IPS DF 19.7 (cell line): ENCODE measurements at regions not wholly inside any gene's neighbourhood (a gene's known extent, or its start where the extent isn't known, plus 50 kb on each side); places are given as distances from the start of the nearest gene placed in this dataset.

ENCODE experiments used
- DNase-seq: peaks from one replicate; pipeline ENCODE4 v3.0.0-alpha.2; 2013; ENCODE audit warnings: low read depth, low spot score

DNA sequence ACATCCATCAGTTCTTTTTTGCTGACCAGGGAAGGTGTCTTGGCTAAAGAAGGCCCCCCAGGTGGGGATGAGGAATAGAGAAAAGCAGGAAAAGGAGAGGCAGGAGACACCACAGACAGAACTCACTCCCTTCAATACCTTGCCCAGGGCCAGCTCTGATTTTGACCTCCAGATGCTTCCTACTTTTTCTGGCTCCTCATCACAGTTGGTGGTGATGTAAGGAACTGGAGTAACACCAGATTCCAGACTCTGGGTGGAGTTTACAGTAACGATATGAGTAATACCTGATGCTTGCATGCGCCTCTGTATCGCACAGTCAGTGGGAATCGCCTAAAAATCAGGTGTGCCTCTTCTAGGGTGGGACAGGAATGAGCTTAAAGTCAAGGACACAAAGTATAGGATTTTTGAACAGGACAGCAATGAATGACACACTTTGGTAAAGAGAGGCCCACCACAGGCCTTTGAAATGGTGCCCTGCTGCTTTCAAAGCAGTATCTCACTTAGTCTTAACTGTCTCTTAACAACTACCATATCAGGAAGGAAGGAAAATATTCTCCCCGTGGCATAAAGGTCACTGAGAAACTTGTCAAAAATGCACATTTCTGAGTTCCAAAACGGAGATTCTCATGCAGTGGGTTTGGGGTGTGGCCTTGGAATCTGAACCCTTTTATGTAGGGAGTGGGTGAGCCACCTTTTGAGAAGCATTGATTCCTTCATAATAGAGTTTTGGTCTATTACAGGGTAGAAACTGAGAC lies 140.8 kb downstream of the SNX19 start:
- no peak for DNase-seq

DNA sequence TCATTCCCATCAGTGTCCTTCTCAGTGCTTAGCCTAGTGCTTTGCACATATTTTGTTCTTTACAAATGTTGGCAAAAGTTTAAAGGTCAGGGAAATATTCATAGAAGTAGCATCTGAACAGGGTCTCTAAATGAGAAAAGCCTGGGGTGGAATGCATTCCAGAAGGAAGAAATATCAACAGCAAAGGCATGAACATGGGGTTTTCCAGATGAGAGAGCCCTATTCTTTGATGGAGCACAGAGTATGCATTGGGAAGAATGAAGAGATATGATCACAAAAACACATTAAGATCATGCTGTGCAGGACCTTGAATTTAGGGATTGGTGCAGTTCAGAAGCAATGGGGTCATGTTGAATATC lies 140.2 kb downstream of the SNX19 start:
- no peak for DNase-seq

DNA sequence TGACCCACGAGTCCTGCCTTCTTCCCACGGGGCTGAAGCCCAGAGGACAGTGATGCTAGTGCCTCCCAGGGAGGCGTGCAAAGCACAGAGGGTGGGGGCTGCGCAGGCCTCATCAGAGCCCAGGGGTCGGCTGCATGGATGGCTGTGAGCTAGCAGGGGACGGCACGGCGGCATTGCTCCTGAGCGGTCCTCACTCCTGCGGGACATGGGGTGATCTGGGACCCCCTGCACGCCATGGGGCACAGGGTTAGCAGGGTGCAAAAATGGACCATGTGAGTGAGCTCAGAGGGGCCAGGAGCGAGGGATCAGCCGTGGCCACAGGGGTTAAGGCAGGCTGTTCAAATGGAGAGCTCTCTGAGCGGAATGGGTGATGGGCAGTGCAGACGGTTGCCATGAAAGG lies 138.3 kb downstream of the SNX19 start:
- DNase-seq: no peak

DNA sequence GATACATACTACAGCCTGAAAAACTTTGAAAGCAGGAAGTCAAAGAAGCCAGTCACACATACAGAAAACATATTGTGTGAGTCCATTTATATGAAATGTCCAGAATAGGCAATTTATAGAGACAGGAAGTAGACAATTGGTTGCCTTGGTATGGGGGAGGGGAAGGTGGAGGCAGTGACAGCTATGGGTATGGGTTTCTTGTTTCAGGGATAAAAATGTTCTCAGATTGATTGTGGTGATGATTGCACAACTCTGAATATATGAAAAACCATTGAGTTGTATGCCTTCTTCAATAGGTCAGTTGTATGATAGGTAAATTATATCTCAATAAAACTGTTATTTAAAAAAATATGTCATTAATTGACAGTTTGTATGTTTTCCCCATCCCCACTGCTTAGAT lies 137.6 kb downstream of the SNX19 start:
- no peak for DNase-seq

DNA sequence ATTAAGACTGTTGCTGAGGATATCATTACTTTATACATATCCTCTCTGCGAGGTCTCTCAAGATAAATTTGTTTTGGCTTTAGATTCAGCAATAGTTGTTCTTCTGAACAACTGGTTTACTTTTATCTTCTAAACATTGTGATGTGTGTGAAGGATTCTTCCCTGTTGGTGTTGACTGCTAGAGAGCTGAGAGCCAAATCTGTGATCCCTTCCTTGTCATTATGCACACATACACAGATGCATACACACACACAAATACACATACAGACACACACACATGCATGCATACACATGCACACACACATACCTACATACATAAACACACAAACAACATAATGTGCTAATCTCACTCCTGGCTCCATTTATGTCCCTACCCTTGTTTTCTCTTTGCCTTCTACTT lies 137.0 kb downstream of the SNX19 start:
- no peak for DNase-seq

DNA sequence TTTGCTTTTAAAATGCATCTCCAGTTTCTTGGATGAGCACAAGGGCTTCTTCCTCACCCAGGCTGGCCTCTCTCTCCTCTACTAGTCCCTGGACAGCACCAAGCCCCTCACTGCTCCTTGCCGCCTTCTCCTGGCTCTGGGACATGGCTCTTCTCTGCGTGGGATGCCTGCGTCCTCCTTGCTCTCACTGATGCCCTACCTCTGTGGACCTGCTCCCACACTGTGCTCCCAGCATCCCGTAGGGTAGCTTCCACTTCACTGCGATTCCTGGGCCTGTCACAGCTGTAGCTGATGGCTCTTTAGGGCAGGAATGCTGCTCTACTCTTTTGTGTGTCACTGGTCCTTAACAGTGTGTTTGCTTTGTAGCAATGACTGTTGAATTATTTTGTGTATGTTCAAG lies 136.3 kb downstream of the SNX19 start:
- DNase-seq: no peak

DNA sequence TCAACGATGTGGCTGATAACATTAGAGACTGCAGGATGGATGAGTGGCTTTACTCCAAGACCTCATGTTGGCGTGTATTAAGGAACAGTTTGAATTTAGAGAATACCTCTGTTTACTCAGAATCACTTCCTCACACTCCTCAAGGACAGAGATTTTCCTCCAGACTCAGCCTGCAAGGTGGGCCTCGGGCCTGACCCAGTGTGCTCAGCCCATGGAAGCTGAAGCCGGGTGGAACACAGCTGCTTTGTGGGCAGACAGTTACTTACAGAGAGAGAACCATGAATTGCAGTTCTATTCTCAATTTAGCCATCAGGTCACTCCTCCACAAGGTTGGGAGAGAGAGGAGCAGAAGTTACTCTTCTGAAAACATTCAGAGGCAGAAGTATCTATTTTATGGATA lies 135.8 kb downstream of the SNX19 start:
- DNase-seq: no peak

DNA sequence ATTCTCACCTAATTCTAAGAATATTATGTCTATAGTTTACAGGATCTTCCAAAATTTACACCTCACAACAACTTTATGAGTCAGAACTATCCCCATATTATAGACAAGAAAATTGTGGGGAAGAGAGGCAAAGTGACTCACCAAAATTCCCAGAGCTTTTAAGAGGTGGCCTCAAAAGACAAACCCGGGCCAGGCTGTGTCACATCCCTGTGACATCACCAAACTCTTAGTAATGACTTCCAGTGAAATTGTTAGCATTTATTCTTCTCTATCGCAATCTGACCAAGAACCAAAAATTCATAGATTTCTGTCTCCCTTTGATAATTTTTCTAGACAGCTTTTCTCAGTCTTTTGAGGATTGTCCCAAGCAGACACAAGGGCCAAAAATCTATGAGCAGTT lies 134.3 kb downstream of the SNX19 start:
- DNase-seq: no peak

DNA sequence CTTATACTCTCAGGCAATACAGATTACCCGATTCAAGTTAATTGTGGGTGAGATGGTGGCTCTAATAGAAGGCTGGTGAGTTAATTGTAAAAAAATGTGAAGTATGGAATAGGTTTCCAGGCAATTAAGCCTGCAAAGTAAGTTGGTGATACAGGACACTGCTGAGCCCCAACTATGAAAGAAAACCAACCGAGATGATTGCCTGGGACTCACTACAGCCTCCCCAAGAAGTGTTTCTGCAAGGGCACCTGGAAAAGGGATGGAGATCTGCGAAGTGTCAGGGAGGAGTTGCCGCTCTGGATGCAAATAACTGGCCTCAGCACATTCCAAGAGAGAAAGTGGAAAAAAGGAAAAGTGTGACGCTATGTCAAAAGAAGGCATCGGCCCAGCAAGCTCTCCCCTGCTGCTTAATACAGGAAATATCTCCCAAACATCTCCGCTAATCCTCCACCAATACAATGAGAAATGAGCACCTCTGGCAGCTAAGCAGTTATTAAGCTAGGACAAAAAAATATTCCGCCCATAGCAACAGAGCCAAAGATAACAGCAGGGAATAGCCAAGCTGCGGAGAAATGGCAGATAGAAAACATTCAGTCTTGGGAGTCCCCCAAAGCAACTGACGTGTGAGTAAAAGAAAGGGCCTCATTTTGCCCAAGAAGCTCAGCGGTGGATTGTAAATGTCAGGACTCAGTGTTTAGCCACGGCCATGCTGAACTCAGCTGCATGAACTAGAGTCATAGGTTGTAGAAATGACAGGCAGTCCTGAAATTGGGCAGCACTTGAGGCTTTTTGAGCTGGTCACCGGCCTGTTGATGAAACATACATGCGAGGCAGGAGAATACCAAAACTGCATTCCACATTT lies 133.7 kb downstream of the SNX19 start:
- DNase-seq: no peak

DNA sequence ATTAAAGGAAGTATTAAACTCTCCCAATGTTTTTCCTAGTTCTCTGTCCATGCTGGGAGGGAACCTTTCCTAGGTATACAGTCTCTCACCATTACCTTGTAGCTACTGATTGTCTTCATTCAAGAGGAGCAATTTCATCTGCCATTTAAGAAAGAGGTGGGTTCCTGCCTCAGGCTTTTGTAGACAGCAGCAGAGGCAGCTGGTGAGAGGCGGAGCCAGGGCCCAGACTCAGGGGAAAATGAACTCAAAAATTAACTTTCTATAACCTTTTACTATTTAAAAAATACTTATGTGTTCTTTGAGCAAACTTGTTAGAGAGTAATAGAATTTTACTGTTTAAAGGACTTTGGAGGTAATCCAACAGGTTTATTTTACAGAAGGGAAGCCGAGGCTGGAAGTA lies 133.0 kb downstream of the SNX19 start:
- no peak for DNase-seq

DNA sequence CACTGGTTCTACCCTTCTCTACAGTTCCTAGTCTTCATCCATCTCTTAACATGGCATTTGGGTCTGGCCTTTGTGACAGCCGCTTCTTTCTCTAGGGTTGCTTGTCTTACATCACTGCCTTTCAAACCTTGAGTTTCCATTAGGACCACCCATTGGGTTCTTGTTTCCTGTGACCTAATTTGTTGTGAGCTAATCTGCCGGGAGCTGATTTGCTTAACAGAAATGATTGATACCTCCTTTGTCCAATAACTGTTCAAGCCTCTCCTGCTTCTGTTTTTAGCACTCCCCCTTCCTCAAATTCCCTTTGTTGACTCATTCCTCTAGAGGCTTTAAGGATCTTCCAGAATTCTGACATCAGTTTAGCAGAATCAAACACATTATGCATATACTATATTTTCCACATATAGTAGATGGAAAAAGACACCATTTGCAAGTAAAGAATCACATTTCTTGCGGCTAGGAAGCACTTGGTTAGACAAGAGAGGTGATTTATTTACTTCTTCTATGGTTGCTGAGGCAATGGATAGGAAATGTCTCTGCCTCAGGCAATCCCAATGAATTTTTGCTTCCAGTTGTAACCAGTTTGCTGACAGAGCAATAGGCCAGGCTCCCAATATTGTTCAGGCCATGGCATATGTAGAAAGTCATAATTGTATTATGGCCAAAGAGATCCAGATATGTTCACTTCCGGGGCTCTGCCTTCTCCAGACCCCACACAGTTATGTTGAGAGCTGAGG lies 130.7 kb downstream of the SNX19 start:
- peak; percentile 56 for DNase-seq

DNA sequence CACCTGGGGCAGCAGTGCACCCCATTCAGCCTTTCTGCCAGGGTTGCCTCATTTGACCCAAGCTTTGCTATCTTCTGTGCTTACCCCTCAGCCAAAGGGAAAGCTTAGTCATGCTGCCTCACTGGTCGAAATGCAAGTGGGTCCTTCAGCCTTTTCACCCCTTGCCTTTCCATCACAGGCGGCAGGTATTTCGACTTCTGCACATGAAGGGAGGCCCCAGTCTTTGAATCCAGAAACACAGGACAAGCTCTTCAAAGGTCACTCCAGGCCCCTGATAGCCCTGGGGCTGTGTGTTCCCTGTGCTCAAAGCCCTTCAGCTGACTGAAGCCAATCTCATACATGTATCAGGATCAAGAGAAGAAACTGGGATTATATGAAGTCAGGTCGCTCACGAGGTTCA lies 129.7 kb downstream of the SNX19 start:
- DNase-seq: no peak

DNA sequence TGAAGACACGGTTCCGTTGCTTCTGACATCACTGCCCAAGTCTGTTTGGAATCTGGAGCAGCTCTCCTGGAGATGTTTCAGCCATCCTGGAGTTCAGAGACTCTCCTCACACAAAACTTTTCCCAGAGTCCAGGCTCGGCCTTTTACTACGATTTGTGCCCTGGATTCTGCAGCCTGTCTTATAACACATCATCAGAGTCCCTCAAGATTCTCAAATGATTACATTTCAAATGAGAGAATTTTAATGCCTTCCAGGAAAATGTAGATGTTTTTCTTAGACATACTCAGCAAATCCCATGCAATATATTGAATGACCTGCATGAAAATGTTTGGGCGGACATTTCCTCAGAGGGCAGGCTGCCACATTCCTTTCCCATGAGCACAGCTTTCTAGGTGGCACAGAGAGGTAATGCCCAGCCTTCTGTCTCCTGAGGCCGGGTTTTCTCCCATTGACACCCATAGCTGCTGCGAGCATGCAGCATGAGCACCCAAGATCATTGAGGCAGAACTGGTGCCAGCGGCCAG lies 129.1 kb downstream of the SNX19 start:
- DNase-seq: no peak

DNA sequence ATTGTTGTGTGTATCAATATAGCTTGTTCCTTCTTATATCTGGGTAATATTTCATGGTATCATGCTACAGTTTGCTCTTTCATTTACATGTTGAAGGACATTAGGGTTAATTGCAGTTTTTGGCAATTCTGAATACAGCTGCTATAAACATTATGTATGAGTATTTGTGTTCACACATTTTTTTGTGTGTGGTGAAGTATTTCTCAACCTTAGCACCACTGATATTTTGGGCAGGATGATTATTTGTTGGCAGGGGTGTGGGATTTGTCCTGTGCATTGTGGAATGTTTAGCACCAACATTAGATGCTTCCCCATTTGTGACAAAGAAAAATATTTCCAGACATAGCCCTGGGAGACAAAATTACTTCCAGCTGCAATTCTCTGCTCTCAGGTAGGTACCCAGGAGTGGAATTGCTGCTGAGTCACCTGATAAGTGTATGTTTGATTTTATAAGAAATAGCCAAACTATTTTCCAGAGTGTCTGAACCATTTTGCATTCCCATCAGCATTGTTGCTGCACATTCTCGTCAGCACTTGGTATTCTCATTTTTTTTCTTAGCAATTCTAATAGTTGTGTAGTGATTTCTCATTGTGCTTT lies 128.2 kb downstream of the SNX19 start:
- no peak for DNase-seq

DNA sequence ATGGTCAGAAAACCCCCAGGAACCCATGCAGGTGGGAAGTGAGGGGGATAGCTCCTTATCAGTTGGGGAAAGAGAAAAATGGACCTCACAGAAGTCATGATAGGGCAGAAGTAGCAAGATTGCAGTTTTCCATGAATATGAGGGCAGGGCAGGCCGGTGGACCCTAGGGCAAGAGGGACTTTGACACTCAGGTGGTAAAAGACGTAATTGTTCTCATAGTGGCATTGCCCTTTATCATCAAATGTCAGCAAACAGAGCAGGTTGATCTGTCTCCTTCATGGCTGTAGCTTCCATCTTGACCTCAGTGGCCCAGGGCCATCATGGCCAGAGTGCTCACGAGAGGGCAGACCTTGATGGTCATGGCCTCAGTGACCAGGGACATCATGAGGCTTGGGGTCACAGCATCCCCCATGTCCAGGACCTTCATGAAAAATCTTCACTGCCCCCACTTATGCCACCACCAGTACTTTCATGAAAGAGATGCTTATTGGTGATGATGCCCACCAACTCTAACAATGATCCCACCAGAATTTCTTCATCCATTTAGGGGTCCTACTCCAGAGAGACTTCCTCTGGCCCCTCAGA lies 127.1 kb downstream of the SNX19 start:
- no peak for DNase-seq

DNA sequence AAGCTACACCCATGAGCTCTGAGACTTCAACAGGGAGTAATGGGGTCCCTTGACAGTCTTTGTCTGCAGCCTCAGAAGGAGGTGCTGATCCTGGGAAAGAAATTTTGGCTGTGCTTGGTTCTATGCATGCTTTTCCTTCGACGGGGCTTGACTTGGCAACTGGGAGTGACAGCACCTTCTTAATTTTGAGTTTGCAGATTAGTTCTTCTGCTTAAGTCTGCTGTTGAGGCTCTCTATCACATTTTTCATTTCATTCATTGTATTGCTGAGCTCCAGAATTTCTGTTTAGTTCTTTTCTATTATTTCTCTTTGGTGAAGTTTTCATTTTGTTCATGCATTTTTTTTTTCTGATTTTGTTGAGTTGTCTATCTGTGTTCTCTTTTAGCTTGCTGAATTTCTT lies 125.6 kb downstream of the SNX19 start:
- DNase-seq: no peak

DNA sequence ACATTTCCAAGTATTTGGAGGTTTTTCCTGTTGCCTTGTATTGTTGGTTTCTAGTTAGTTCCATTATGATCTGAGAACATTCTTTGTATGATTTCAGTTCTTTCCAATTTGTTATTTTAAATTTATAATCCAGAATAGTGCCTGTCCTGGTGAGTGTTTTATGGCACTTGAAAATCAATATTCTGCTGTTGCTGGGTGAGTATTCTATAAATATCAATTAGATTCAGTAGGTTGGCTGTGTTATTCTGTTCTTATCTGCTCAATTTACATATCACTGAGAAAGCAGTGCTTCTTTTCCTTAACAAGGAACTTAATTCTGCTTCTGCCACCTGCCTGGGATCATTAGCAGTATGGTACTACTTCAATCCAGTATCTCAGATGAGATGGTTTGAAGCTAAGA lies 123.5 kb downstream of the SNX19 start:
- no peak for DNase-seq

DNA sequence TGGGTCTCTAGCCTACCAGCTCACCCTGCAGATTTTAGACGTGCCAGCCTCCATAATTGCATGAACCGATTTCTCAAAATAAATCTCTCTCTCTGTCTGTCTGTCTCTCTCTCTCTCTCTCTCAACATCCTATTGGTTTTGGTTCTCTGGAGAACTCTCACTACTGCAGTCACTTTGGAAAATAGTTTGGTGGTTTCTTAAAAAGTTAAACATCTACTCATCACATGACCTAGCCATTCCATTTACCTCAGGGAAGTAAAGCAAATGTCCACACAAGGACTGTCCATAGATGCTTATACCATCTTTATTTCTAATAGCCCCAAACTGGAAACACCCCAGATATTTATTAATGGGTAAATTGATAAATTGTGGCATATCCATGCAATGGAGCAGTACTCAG lies 119.5 kb downstream of the SNX19 start:
- DNase-seq: no peak

DNA sequence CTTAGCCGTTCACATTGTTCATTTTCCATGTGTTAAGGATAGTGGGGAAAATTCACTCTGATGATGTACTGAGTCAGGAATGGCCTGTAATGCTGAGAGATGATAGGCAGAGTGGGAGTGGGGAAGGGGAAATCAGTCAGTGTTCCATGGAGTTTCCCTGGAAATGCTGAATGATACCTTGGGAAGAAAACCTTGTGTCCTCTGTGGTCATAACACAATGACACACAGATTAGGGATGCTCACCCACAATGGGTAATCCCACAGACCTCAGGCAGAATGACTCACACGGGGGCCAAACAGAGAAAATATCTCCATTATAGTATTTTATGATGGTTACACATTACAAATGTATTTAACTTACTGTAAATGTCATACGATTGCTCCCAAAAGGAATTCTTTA lies 118.0 kb downstream of the SNX19 start:
- DNase-seq: no peak

DNA sequence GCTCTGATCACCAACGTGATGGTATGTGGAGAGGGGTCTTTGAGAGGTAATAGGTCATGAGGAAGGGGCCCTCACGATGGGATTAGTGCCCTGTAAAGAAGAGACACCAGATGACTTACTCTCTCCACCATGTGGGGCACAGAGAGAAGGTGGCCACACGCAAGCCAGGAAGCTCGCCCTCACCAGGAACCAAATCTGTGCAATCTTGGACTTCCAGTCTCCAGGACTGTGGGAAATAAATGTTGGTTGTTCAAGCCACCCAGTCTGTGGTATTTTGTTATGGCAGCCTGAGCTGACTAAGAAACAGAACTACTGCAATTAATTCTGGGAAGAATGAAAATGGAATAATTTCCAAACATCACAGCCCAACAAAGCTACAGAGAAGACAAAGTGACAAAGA lies 117.5 kb downstream of the SNX19 start:
- no peak for DNase-seq

DNA sequence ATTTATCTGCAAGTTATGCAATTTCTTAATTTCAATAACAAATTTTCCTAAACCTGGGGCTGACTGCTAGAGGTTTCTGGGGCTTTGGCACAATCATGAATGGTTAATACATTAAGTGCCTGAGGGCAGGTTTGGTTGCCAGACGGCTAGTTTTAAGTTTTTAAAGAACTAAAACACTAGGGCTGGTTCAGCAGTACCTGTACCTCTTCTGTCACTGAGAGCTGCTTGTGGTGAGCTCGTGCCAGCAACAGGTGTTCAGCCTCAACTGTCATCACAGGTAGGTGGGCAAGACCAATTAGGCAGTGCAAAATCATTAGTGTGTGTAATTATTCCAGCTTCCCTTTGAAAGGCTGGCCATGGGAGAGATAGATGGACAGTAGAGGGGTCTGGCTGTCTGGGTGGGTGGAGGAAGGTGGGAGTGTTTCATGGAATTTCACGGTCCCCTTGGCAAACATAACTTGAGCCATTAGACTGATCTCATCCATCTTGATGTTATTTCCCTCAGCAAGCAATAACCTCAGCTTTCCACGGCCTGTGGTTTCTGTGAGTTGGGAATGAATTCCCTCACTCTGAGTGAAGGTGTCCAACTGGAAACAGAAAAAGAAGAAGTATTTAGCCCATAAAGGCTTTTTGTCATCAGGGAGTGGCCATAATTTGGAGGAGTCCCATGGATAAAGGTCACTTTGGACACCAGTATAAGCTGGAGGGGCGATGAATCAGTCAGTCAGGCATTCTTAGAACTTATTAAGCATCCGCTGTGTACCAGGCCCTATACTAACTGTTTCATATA lies 114.8 kb downstream of the SNX19 start:
- DNase-seq: no peak
